HepG2 (cell line): ENCODE measurements at regions not wholly inside any gene's neighbourhood (a gene's known extent, or its start where the extent isn't known, plus 50 kb on each side); places are given as distances from the start of the nearest gene placed in this dataset.

Source experiments
- ATAC-seq: fragments of 200-7000 bp; cut with Tn5 transposase; 3 replicates; pipeline ENCODE4 v1.9.1; 2020; ENCODE audit warnings: mild to moderate bottlenecking, moderate library complexity
- BruUV-seq: library from RNA; stranded (reverse); fragments of 400-500 nt; replicated peaks from 2 replicates; lab custom pipeline; 2021; lab: Mats Ljungman, UMichigan
- CTCF ChIA-PET: fragments of 300-600 bp; formaldehyde crosslinking; extraction: SDS; loops from one replicate; lab custom pipeline; 2021; ENCODE audit warnings: low total read pairs, inconsistent platforms, low intra/inter-chr PET ratio; lab: Yijun Ruan, JAX
- POLR2A ChIA-PET: fragments of 350-600 bp; sonication (Branson Sonifier 250); formaldehyde crosslinking; loops from one replicate; lab custom pipeline; 2020; ENCODE audit warnings: antibody characterized with exemption, inconsistent platforms; lab: Yijun Ruan, JAX
- DNase-seq: peaks from one replicate; pipeline ENCODE4 v3.0.0-alpha.2; 2015; ENCODE audit warnings: low spot score
- FAIRE-seq: peaks from 3 replicates; lab custom pipeline; 2011; peaks lifted over from hg19 to GRCh38; lab: Jason Lieb, UNC
- H2AFZ ChIP-seq: one replicate; pipeline ENCODE4 v1.6.1; 2011; ENCODE audit warnings: low read length, inconsistent platforms
- H3K27ac ChIP-seq: fragments of 300-600 bp; 3 replicates; pipeline ENCODE4 v1.8.0; 2011; ENCODE audit warnings: mixed run types, mild to moderate bottlenecking, mixed read lengths, low read length, inconsistent platforms; ENCODE audit not compliant: insufficient read depth; ENCODE audit errors: extremely low read length
- H3K27me3 ChIP-seq, 2 experiments: fragments of 200-600 bp in 1 of 2; 2 replicates in 1 of 2; 3 replicates in 1 of 2; pipeline versions ENCODE4 v1.6.0 to v1.8.0; 2011; ENCODE audit warnings: low read length in 2 of 2, mild to moderate bottlenecking in 2 of 2, moderate library complexity in 2 of 2, inconsistent platforms in 1 of 2; ENCODE audit not compliant: insufficient read depth in 2 of 2, control insufficient read depth in 1 of 2
- H3K36me3 ChIP-seq, 2 experiments: fragments of 200-600 bp in 1 of 2; replicated peaks in 1 of 2; 2 replicates in 1 of 2; 3 replicates in 1 of 2; pipeline versions ENCODE4 v1.5.1 to v1.8.0; 2011; ENCODE audit warnings: low read length in 2 of 2, inconsistent platforms in 1 of 2; ENCODE audit not compliant: insufficient read depth in 2 of 2, control insufficient read depth in 1 of 2
- H3K4me1 ChIP-seq: 2 replicates; pipeline ENCODE4 v1.5.1; 2012; ENCODE audit warnings: low read length, inconsistent platforms; ENCODE audit not compliant: insufficient read depth
- H3K4me2 ChIP-seq: 2 replicates; pipeline ENCODE4 v1.6.0; 2011; ENCODE audit warnings: low read depth, low read length, inconsistent platforms
- H3K4me3 ChIP-seq, 3 experiments: fragments of 200-600 bp in 1 of 3; sonication (generic), shearing (Covaris generic) in 1 of 3; replicated peaks in 1 of 3; 2 replicates each; pipeline ENCODE4 v1.5.1; 2011 to 2016; ENCODE audit warnings: low read length in 3 of 3, inconsistent platforms in 2 of 3, low read depth in 2 of 3, mild to moderate bottlenecking in 2 of 3, control low read depth in 1 of 3, mixed read lengths in 1 of 3; ENCODE audit not compliant: insufficient read depth in 1 of 3
- H3K79me2 ChIP-seq: one replicate; pipeline ENCODE4 v1.6.1; 2011; ENCODE audit warnings: low read length, inconsistent platforms; ENCODE audit not compliant: insufficient read depth
- H3K9ac ChIP-seq: 2 replicates; pipeline ENCODE4 v1.6.0; 2011; ENCODE audit warnings: mild to moderate bottlenecking, low read depth, low read length, inconsistent platforms; ENCODE audit not compliant: insufficient read depth
- H3K9me3 ChIP-seq: 2 replicates; pipeline ENCODE4 v1.5.1; 2012; ENCODE audit warnings: mild to moderate bottlenecking, low read length
- H4K20me1 ChIP-seq: 2 replicates; pipeline ENCODE4 v1.6.0; 2011; ENCODE audit warnings: inconsistent platforms, mild to moderate bottlenecking, low read length, moderate library complexity; ENCODE audit not compliant: insufficient read depth
- ARNTL ChIP-seq: sonication (generic); formaldehyde crosslinking; IDR thresholded peaks from 2 replicates; pipeline ENCODE4 v1.4.0; 2020; ENCODE audit warnings: mild to moderate bottlenecking, missing genetic modification reagents
- ATF1 ChIP-seq: IDR thresholded peaks from 2 replicates; pipeline ENCODE4 v1.6.1; 2016; ENCODE audit warnings: mild to moderate bottlenecking, control low read depth
- CEBPB ChIP-seq: IDR thresholded peaks from 2 replicates; pipeline ENCODE4 v1.6.1; 2011; ENCODE audit warnings: low read depth, low read length, improper control_type of control experiment, borderline replicate concordance
- CREB1 ChIP-seq, 2 experiments: fragments of 450-650 bp in 1 of 2; IDR thresholded peaks; 2 replicates each; pipeline ENCODE4 v1.6.1; 2016 to 2017; ENCODE audit warnings: control low read depth in 1 of 2, mild to moderate bottlenecking in 1 of 2, missing compliant biosample characterization in 1 of 2, missing genetic modification characterization in 1 of 2
- GTF2F1 ChIP-seq: fragments of 150-350 bp; IDR thresholded peaks from 2 replicates; pipeline ENCODE4 v1.6.1; 2014; ENCODE audit warnings: low read length
- ISL2 ChIP-seq: sonication (generic); formaldehyde crosslinking; IDR thresholded peaks from 2 replicates; pipeline ENCODE4 v1.5.0; 2020; ENCODE audit warnings: missing genetic modification reagents
- KDM5A ChIP-seq: fragments of 200-600 bp; sonication (generic); IDR thresholded peaks from 2 replicates; pipeline ENCODE4 v1.7.0; 2018; ENCODE audit warnings: antibody characterized with exemption, mild to moderate bottlenecking, low read length, borderline replicate concordance
- MYNN ChIP-seq: sonication (generic); formaldehyde crosslinking; IDR thresholded peaks from 2 replicates; pipeline ENCODE4 v1.4.0; 2020; ENCODE audit warnings: mild to moderate bottlenecking, low read depth, missing genetic modification reagents
- PLSCR1 ChIP-seq: sonication (generic); formaldehyde crosslinking; IDR thresholded peaks from 2 replicates; pipeline ENCODE4 v1.5.0; 2020; ENCODE audit warnings: missing genetic modification reagents, mild to moderate bottlenecking, borderline replicate concordance
- ZNF160 ChIP-seq: sonication (generic); formaldehyde crosslinking; IDR thresholded peaks from 2 replicates; pipeline ENCODE4 v1.8.0; 2022; ENCODE audit warnings: mild to moderate bottlenecking, inconsistent platforms, missing genetic modification reagents
- ZNF296 ChIP-seq: sonication (generic); formaldehyde crosslinking; conservative IDR thresholded peaks from 2 replicates; pipeline ENCODE4 v1.5.0; 2020; ENCODE audit warnings: mild to moderate bottlenecking, missing genetic modification reagents
- ZNF562 ChIP-seq: sonication (generic); formaldehyde crosslinking; IDR thresholded peaks from 2 replicates; pipeline ENCODE4 v1.8.0; 2022; ENCODE audit warnings: missing genetic modification reagents, borderline replicate concordance
- ZNF615 ChIP-seq: sonication (generic); formaldehyde crosslinking; IDR thresholded peaks from 2 replicates; pipeline ENCODE4 v1.5.0; 2020; ENCODE audit warnings: mild to moderate bottlenecking, missing genetic modification reagents, borderline replicate concordance
- ZNF768 ChIP-seq: sonication (generic); formaldehyde crosslinking; IDR thresholded peaks from 2 replicates; pipeline ENCODE4 v1.4.0; 2020; ENCODE audit warnings: missing genetic modification reagents
- ZSCAN12 ChIP-seq: sonication (generic); formaldehyde crosslinking; IDR thresholded peaks from 2 replicates; pipeline ENCODE4 v1.9.0; 2021; ENCODE audit warnings: mild to moderate bottlenecking, missing genetic modification reagents
- ZSCAN20 ChIP-seq: sonication (generic); formaldehyde crosslinking; IDR thresholded peaks from 2 replicates; pipeline ENCODE4 v1.4.0; 2020; ENCODE audit warnings: missing genetic modification reagents, mild to moderate bottlenecking, borderline replicate concordance
- WGBS: methylation state at CpG from one replicate; pipeline ENCODE4 v1.1.6; 2017; ENCODE audit warnings: low lambda C conversion rate; 5-methylcytosine and 5-hydroxymethylcytosine counted together
- in situ Hi-C: cut with HindIII; loops from 2 replicates; pipeline ENCODE4 v1.10.0; 2017; ENCODE audit warnings: low pct_unique_long_range_greater_than_20kb; ENCODE audit not compliant: extremely low pct_ligation_motif_present
- intact Hi-C: fragments of 100-400 bp; cut with micrococcal nuclease; formaldehyde crosslinking; loops from one replicate; pipeline ENCODE4 v1.10.0; 2022; ENCODE audit not compliant: unreplicated experiment
- TF ChIP-seq, protein P1 (sequence below): sonication (generic); formaldehyde crosslinking; IDR thresholded peaks from 2 replicates; pipeline ENCODE4 v1.4.0; 2020; ENCODE audit warnings: mild to moderate bottlenecking, missing genetic modification reagents
- TF ChIP-seq, protein P2 (sequence below): sonication (generic); formaldehyde crosslinking; IDR thresholded peaks from 2 replicates; pipeline ENCODE4 v1.8.0; 2022; ENCODE audit warnings: missing genetic modification reagents, mild to moderate bottlenecking, moderate library complexity, borderline replicate concordance
- TF ChIP-seq, protein P3 (sequence below): sonication (generic); formaldehyde crosslinking; IDR thresholded peaks from 2 replicates; pipeline ENCODE4 v1.5.1; 2020; ENCODE audit warnings: missing genetic modification reagents, mild to moderate bottlenecking, borderline replicate concordance

DNA sequence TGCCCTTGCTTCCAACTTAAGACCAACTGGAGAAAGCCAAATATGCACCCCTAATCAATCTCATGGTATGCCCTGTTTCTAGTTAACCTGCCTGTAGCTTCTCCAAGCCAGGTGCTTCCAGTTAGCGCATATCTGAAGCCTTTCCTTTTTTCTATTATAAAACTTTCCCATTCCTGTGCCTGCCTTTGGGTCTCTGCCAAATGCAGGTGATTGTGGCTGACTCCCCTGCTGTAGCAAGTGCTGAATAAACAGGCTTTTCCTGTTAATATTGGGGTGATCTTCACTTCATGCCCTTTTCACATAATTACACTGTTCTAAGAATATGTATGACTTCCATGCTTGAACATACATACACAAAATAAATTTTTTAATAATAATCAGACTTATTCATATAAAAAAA, 207.4 kb downstream of the TANC2 start:
- no peak for DNase-seq

More for the DNA sequence above, 207.4 kb downstream of the TANC2 start:
- no peaks in the 10 kb centered on the region for H3K79me2 ChIP-seq
- no peaks in the 10 kb centered on the region for H3K9me3 ChIP-seq
- no peak overlapping the region for H2AFZ ChIP-seq
- 28% methylated on average over 1 of the region's 1 CpG for whole genome bisulfite sequencing
- intact Hi-C loops: no loop called here
- no peak for FAIRE-seq
- no peaks in the 10 kb centered on the region for H3K27me3 ChIP-seq
- H3K4me2 ChIP-seq: no peak overlapping the region
- POLR2A ChIA-PET: no interaction called here
- no TSS peak for BruUV-seq
- no peak overlapping the region for H3K27ac ChIP-seq
- H4K20me1 ChIP-seq: no peaks in the 10 kb centered on the region
- TF ChIP-seq ZNF160 (no peak), ARNTL (CRISPR knock-in tag) (no peak), PLSCR1 (CRISPR knock-in tag) (no peak), GTF2F1 (no peak), CREB1 (IDR thresholded peaks at IDR 0.05) (no peak), CREB1 (CRISPR knock-in tag; IDR thresholded peaks at IDR 0.05) (no peak), CEBPB (no peak), ZNF296 (CRISPR knock-in tag) (no peak), MYNN (CRISPR knock-in tag) (no peak), ATF1 (CRISPR knock-in tag) (no peak), ZSCAN12 (no peak), ZNF562 (CRISPR knock-in tag) (no peak), ISL2 (CRISPR knock-in tag) (no peak), ZNF768 (CRISPR knock-in tag) (no peak), ZSCAN20 (CRISPR knock-in tag) (no peak), KDM5A (no peak), ZNF615 (CRISPR knock-in tag) (no peak)
- TF ChIP-seq, protein P1, sequence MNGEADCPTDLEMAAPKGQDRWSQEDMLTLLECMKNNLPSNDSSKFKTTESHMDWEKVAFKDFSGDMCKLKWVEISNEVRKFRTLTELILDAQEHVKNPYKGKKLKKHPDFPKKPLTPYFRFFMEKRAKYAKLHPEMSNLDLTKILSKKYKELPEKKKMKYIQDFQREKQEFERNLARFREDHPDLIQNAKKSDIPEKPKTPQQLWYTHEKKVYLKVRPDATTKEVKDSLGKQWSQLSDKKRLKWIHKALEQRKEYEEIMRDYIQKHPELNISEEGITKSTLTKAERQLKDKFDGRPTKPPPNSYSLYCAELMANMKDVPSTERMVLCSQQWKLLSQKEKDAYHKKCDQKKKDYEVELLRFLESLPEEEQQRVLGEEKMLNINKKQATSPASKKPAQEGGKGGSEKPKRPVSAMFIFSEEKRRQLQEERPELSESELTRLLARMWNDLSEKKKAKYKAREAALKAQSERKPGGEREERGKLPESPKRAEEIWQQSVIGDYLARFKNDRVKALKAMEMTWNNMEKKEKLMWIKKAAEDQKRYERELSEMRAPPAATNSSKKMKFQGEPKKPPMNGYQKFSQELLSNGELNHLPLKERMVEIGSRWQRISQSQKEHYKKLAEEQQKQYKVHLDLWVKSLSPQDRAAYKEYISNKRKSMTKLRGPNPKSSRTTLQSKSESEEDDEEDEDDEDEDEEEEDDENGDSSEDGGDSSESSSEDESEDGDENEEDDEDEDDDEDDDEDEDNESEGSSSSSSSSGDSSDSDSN: no peak
- TF ChIP-seq, protein P2, sequence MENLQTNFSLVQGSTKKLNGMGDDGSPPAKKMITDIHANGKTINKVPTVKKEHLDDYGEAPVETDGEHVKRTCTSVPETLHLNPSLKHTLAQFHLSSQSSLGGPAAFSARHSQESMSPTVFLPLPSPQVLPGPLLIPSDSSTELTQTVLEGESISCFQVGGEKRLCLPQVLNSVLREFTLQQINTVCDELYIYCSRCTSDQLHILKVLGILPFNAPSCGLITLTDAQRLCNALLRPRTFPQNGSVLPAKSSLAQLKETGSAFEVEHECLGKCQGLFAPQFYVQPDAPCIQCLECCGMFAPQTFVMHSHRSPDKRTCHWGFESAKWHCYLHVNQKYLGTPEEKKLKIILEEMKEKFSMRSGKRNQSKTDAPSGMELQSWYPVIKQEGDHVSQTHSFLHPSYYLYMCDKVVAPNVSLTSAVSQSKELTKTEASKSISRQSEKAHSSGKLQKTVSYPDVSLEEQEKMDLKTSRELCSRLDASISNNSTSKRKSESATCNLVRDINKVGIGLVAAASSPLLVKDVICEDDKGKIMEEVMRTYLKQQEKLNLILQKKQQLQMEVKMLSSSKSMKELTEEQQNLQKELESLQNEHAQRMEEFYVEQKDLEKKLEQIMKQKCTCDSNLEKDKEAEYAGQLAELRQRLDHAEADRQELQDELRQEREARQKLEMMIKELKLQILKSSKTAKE (CRISPR knock-in tag): no peak
- TF ChIP-seq, protein P3, sequence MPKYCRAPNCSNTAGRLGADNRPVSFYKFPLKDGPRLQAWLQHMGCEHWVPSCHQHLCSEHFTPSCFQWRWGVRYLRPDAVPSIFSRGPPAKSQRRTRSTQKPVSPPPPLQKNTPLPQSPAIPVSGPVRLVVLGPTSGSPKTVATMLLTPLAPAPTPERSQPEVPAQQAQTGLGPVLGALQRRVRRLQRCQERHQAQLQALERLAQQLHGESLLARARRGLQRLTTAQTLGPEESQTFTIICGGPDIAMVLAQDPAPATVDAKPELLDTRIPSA (CRISPR knock-in tag): no peak
- TF ChIP-seq, all 625 proteins: peak for 0
- H3K9ac ChIP-seq: no peak overlapping the region
- H3K4me3 ChIP-seq: no peak overlapping the region
- H3K36me3 ChIP-seq: no peaks in the 10 kb centered on the region
- CTCF ChIA-PET: no interaction called here
- H3K4me1 ChIP-seq: no peaks in the 10 kb centered on the region
- ATAC-seq: no peak
- in situ Hi-C loops: no loop called here
